Esophagus muscularis mucosa (tissue), 3 donors: ENCODE measurements at regions not wholly inside any gene's neighbourhood (a gene's known extent, or its start where the extent isn't known, plus 50 kb on each side); places are given as distances from the start of the nearest gene placed in this dataset.

Experiments
- CTCF ChIP-seq, 3 experiments: fragments of 200-600 bp in 2 of 3; fragments of 450-650 bp in 1 of 3; sonication (generic) in 2 of 3; IDR thresholded peaks; one replicate each; pipeline ENCODE4 v1.5.1; 2017 to 2019; ENCODE audit warnings: antibody characterized with exemption in 3 of 3, mild to moderate bottlenecking in 2 of 3, moderate library complexity in 1 of 3
- POLR2A ChIP-seq: fragments of 450-650 bp; IDR thresholded peaks from one replicate; pipeline ENCODE4 v1.6.1; 2017; ENCODE audit warnings: antibody characterized with exemption, moderate library complexity, mild to moderate bottlenecking, low read depth
- POLR2AphosphoS5 ChIP-seq, 2 donors: sonication (generic); formaldehyde crosslinking; IDR thresholded peaks; one replicate each; pipeline ENCODE4 v1.6.1; 2017; ENCODE audit warnings: antibody characterized with exemption in 2 of 2

- no peak for TF ChIP-seq POLR2AphosphoS5 (IDR thresholded peaks at IDR 0.05)
- no peak for TF ChIP-seq POLR2A
- TF ChIP-seq CTCF (IDR thresholded peaks at IDR 0.05), result no peak
Observed at GRCh38 chr3:34002569-34003100, 204.2 kb downstream of the PDCD6IP start.
